ENCODE measurements at regions not wholly inside any gene's neighbourhood (a gene's known extent, or its start where the extent isn't known, plus 50 kb on each side); places are given as distances from the start of the nearest gene placed in this dataset.

DNA sequence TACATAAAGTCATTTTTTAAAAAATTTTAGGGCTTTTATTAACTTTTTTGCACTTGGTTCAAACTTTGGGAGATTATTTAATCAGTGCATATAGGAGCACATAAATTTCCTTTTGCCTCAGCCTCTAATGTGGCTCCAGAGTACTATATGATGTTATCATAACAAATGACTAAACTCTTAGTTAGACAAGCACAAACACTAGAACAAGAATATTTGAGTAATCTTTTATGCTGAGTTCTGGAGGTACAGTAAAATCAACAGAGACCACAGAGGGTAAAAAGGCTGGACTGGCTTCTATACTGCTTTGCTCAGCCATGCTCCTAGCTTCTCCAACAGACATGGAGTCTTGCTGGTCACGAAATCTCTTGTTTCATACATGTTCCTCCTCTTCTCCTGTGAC lies 52.5 kb upstream of the SGCD start:
- no peak for TF ChIP-seq CTCF (IDR thresholded peaks at IDR 0.05; ENCODE audit: insufficient read depth, low read depth, low read length)
- TF ChIP-seq EZH2 (IDR thresholded peaks at IDR 0.05; ENCODE audit: insufficient read depth, low read length) = no peak

Measured in astrocyte (in vitro differentiated cells and primary cell).